Stomach (tissue), 4 donors: ENCODE measurements at regions not wholly inside any gene's neighbourhood (a gene's known extent, or its start where the extent isn't known, plus 50 kb on each side); places are given as distances from the start of the nearest gene placed in this dataset.

Experiments
- POLR2A ChIP-seq, 4 donors: fragments of 450-650 bp; IDR thresholded peaks; one replicate each; pipeline ENCODE4 v1.6.1; 2016; ENCODE audit warnings: antibody characterized with exemption in 4 of 4, control low read depth in 2 of 4, mild to moderate bottlenecking in 1 of 4, moderate library complexity in 1 of 4
- TF ChIP-seq, protein P1 (sequence below), 7 experiments: fragments of 450-650 bp in 4 of 7; fragments of 200-600 bp in 3 of 7; sonication (generic) in 3 of 7; IDR thresholded peaks; one replicate each; pipeline ENCODE4 v1.5.1; 2016 to 2019; ENCODE audit warnings: antibody characterized with exemption in 7 of 7, control low read depth in 2 of 7, mild to moderate bottlenecking in 1 of 7

DNA sequence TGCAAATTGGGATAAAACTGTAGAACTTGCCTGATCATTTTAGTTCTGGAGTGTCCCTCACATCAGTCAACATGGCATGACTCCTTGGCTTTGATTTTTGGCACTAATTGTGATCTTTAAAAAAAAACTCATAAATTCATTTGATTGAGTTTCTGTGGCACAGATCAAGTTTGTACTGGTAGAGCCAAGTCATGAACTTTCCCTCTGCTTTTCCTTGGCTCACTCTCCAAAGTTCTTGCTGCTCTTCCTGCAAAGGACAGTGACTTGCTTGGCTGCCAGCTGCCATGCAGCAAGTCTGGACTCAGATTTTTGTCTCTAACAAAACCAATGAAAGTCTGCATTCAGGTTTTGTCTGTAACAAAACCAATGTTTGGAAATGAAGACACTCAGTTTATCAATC lies 115.5 kb downstream of the RFX6 start:
- TF ChIP-seq, protein P1, sequence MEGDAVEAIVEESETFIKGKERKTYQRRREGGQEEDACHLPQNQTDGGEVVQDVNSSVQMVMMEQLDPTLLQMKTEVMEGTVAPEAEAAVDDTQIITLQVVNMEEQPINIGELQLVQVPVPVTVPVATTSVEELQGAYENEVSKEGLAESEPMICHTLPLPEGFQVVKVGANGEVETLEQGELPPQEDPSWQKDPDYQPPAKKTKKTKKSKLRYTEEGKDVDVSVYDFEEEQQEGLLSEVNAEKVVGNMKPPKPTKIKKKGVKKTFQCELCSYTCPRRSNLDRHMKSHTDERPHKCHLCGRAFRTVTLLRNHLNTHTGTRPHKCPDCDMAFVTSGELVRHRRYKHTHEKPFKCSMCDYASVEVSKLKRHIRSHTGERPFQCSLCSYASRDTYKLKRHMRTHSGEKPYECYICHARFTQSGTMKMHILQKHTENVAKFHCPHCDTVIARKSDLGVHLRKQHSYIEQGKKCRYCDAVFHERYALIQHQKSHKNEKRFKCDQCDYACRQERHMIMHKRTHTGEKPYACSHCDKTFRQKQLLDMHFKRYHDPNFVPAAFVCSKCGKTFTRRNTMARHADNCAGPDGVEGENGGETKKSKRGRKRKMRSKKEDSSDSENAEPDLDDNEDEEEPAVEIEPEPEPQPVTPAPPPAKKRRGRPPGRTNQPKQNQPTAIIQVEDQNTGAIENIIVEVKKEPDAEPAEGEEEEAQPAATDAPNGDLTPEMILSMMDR (IDR thresholded peaks at IDR 0.05), result no peak
- TF ChIP-seq POLR2A (IDR thresholded peaks at IDR 0.05), result no peak
